Duodenal mucosa (tissue), 2 donors: ENCODE measurements at regions not wholly inside any gene's neighbourhood (a gene's known extent, or its start where the extent isn't known, plus 50 kb on each side); places are given as distances from the start of the nearest gene placed in this dataset.

ENCODE experiments used
- H3K27ac ChIP-seq: one replicate; pipeline ENCODE4 v1.7.0; 2013; ENCODE audit warnings: low read depth, low read length
- H3K27me3 ChIP-seq, 2 donors: one replicate each; pipeline ENCODE4 v1.7.0; 2013; ENCODE audit warnings: low read length in 2 of 2, control low read depth in 1 of 2; ENCODE audit not compliant: insufficient read depth in 2 of 2, control insufficient read depth in 1 of 2
- H3K36me3 ChIP-seq, 2 donors: one replicate each; pipeline ENCODE4 v1.7.0; 2013; ENCODE audit warnings: low read length in 2 of 2, control low read depth in 1 of 2; ENCODE audit not compliant: insufficient read depth in 2 of 2, control insufficient read depth in 1 of 2
- H3K4me1 ChIP-seq, 2 donors: one replicate each; pipeline ENCODE4 v1.7.0; 2013; ENCODE audit warnings: low read length in 2 of 2, control low read depth in 1 of 2; ENCODE audit not compliant: insufficient read depth in 2 of 2, control insufficient read depth in 1 of 2
- H3K4me3 ChIP-seq, 2 donors: one replicate each; pipeline ENCODE4 v1.7.0; 2013; ENCODE audit warnings: low read length in 2 of 2, low read depth in 1 of 2
- H3K9ac ChIP-seq, 2 donors: one replicate each; pipeline ENCODE4 v1.7.0; 2013; ENCODE audit warnings: low read length in 2 of 2, low read depth in 1 of 2
- H3K9me3 ChIP-seq, 2 donors: one replicate each; pipeline ENCODE4 v1.7.0; 2013; ENCODE audit warnings: low read length in 2 of 2, control low read depth in 1 of 2; ENCODE audit not compliant: control insufficient read depth in 1 of 2

- H3K4me3 ChIP-seq: no peak overlapping the region
- H3K27me3 ChIP-seq: no peaks in the 10 kb centered on the region
- no peaks in the 10 kb centered on the region for H3K9me3 ChIP-seq
- H3K27ac ChIP-seq: no peak overlapping the region
- H3K9ac ChIP-seq: no peak overlapping the region
- peaks cover 18 to 25% of the 10 kb centered on the region in 2 donors for H3K4me1 ChIP-seq
- peaks cover 0 to 3% of the 10 kb centered on the region in 2 donors for H3K36me3 ChIP-seq
These were observed 78.5 kb downstream of the VCPKMT start for GRCh38 chr14:50037852-50038251.

- H3K4me3 ChIP-seq: no peak overlapping the region
- H3K27ac ChIP-seq: no peak overlapping the region
- H3K4me1 ChIP-seq: peaks cover 20 to 27% of the 10 kb centered on the region in 2 donors
- H3K9ac ChIP-seq: no peak overlapping the region
- no peaks in the 10 kb centered on the region for H3K27me3 ChIP-seq
- peaks cover 0 to 3% of the 10 kb centered on the region in 2 donors for H3K36me3 ChIP-seq
- no peaks in the 10 kb centered on the region for H3K9me3 ChIP-seq
These were observed 77.8 kb downstream of the VCPKMT start for GRCh38 chr14:50038398-50039119.

GRCh38 chr14:50039120-50039517, 77.3 kb downstream of the VCPKMT start:
- Histone ChIP-seq H3K9ac (no peak overlapping the region), H3K4me3 (no peak overlapping the region), H3K4me1 (peaks cover 26 to 32% of the 10 kb centered on the region in 2 donors), H3K9me3 (no peaks in the 10 kb centered on the region), H3K36me3 (peaks cover 0 to 3% of the 10 kb centered on the region in 2 donors), H3K27me3 (no peaks in the 10 kb centered on the region), H3K27ac (no peak overlapping the region)

GRCh38 chr14:50039734-50040400, 76.5 kb downstream of the VCPKMT start:
- Histone ChIP-seq H3K36me3 (peaks cover 0 to 3% of the 10 kb centered on the region in 2 donors), H3K4me3 (peak overlapping the region; percentile 19 to 38), H3K9me3 (no peaks in the 10 kb centered on the region), H3K27me3 (no peaks in the 10 kb centered on the region), H3K9ac (peak overlapping the region; percentile 5 to 51), H3K4me1 (peaks cover 33 to 40% of the 10 kb centered on the region in 2 donors), H3K27ac (no peak overlapping the region)

- H3K9ac ChIP-seq: peak overlapping the region; percentile 5 to 51
- peaks cover 38 to 45% of the 10 kb centered on the region in 2 donors for H3K4me1 ChIP-seq
- no peak overlapping the region for H3K27ac ChIP-seq
These were observed 76.0 kb downstream of the VCPKMT start for GRCh38 chr14:50040401-50040775.

GRCh38 chr14:50040895-50041465, 75.4 kb downstream of the VCPKMT start:
- Histone ChIP-seq H3K27ac (no peak overlapping the region), H3K9me3 (no peaks in the 10 kb centered on the region), H3K4me3 (peak overlapping the region in 1 of 2 donors; percentile 38), H3K27me3 (no peaks in the 10 kb centered on the region), H3K36me3 (peaks cover 0 to 3% of the 10 kb centered on the region in 2 donors), H3K4me1 (peaks cover 40 to 51% of the 10 kb centered on the region in 2 donors), H3K9ac (no peak overlapping the region)

More at GRCh38 chr14:50040401-50040775, 76.0 kb downstream of the VCPKMT start:
- H3K4me3 ChIP-seq: peak overlapping the region; percentile 19 to 38
- H3K36me3 ChIP-seq: peaks cover 0 to 3% of the 10 kb centered on the region in 2 donors
- H3K27me3 ChIP-seq: no peaks in the 10 kb centered on the region
- no peaks in the 10 kb centered on the region for H3K9me3 ChIP-seq

GRCh38 chr14:50041980-50042379, 74.4 kb downstream of the VCPKMT start:
- Histone ChIP-seq H3K27ac (no peak overlapping the region), H3K9me3 (no peaks in the 10 kb centered on the region), H3K27me3 (no peaks in the 10 kb centered on the region), H3K4me1 (peaks cover 44 to 52% of the 10 kb centered on the region in 2 donors), H3K4me3 (no peak overlapping the region), H3K36me3 (peaks cover 0 to 3% of the 10 kb centered on the region in 2 donors), H3K9ac (no peak overlapping the region)

GRCh38 chr14:50044042-50044651, 72.2 kb downstream of the VCPKMT start:
- Histone ChIP-seq H3K4me3 (peak overlapping the region in 1 of 2 donors; percentile 4), H3K27ac (peak overlapping the region; percentile 81), H3K9ac (peak overlapping the region; percentile 30 to 48), H3K36me3 (peaks cover 0 to 3% of the 10 kb centered on the region in 2 donors), H3K9me3 (no peaks in the 10 kb centered on the region), H3K4me1 (peaks cover 62 to 68% of the 10 kb centered on the region in 2 donors), H3K27me3 (no peaks in the 10 kb centered on the region)

GRCh38 chr14:50045039-50045711, 71.2 kb downstream of the VCPKMT start:
- H3K4me3 ChIP-seq: no peak overlapping the region
- peaks cover 61% of the 10 kb centered on the region in 2 donors for H3K4me1 ChIP-seq
- H3K27ac ChIP-seq: peak overlapping the region; percentile 86
- peak overlapping the region; percentile 41 to 45 for H3K9ac ChIP-seq
- H3K9me3 ChIP-seq: no peaks in the 10 kb centered on the region
- H3K27me3 ChIP-seq: no peaks in the 10 kb centered on the region
- H3K36me3 ChIP-seq: no peaks in the 10 kb centered on the region
